ENCODE measurements at regions not wholly inside any gene's neighbourhood (a gene's known extent, or its start where the extent isn't known, plus 50 kb on each side); places are given as distances from the start of the nearest gene placed in this dataset.

DNA sequence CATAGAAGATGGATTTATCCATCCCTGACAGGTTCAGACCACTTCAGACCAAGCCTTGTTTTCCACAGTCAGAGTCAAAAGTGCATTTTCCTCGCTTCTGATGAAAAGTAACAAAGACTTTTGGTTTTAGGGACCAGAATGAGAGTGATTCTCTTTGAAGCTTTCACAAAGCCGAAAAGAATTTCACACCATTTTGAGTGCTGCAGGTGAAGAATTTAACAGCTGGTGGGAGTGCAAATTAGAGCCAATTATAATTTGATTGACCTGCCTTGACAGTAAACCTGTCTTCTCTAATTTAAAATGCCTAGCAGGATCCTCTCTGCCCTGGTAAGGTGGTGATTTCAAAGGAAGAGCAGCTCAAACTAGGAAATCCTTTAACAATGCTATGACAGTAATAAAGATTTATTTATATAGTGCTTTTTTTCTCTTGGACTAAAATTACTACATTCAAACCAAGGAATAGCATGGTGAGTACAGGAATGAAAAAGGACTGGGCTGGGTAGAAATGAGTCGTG lies 241.6 kb downstream of the HRH4 start:
- no peak overlapping the region for H3K27ac ChIP-seq (ENCODE audit: low read depth, low read length)
- H2AK5ac ChIP-seq (ENCODE audit: low read length) = no peak overlapping the region
- H3K23ac ChIP-seq (ENCODE audit: low read length) = no peak overlapping the region
- no peaks in the 10 kb centered on the region for H3K27me3 ChIP-seq (ENCODE audit: insufficient read depth, low read length)
- H3K14ac ChIP-seq (ENCODE audit: low read length) = no peak overlapping the region
- no peak overlapping the region for H3K18ac ChIP-seq (ENCODE audit: low read length)
- no peaks in the 10 kb centered on the region for H3K4me1 ChIP-seq (ENCODE audit: control insufficient read depth in 1 of 2, insufficient read depth in 2 of 2, low read length in 2 of 2)
- no peak overlapping the region for H2AFZ ChIP-seq (ENCODE audit: insufficient read depth, low read length, poor library complexity)
- no peak overlapping the region for H2BK120ac ChIP-seq (ENCODE audit: insufficient read depth, low read length, poor library complexity)
- no peaks in the 10 kb centered on the region for H3K79me1 ChIP-seq (ENCODE audit: low read length)
- no peak overlapping the region for H3K4me3 ChIP-seq (ENCODE audit: low read depth, low read length)
- no peak for DNase-seq
- H3K9me3 ChIP-seq (ENCODE audit: insufficient read depth, low read depth, low read length) = no peaks in the 10 kb centered on the region
- no peak overlapping the region for H4K12ac ChIP-seq (ENCODE audit: low read depth, low read length)
- H3K4ac ChIP-seq (ENCODE audit: low read depth, low read length) = no peak overlapping the region
- H3K9ac ChIP-seq (ENCODE audit: low read length) = no peak overlapping the region
- H3K79me2 ChIP-seq (ENCODE audit: control insufficient read depth, insufficient read depth, low read length, poor library complexity) = no peaks in the 10 kb centered on the region
- H2BK5ac ChIP-seq (ENCODE audit: low read depth, low read length, poor library complexity) = no peak overlapping the region
- no peak overlapping the region for H4K8ac ChIP-seq (ENCODE audit: low read depth, low read length)
- H2BK12ac ChIP-seq (ENCODE audit: low read length) = no peak overlapping the region
- no peaks in the 10 kb centered on the region for H3K36me3 ChIP-seq (ENCODE audit: control insufficient read depth in 1 of 2, insufficient read depth in 2 of 2, low read length in 2 of 2)
- H4K91ac ChIP-seq (ENCODE audit: low read depth, low read length) = no peak overlapping the region
- WGBS (ENCODE audit: extremely low coverage, insufficient coverage, insufficient read length) = no CpG with 5 or more reads among the region's 3 CpGs
- H3K4me2 ChIP-seq (ENCODE audit: low read length) = no peak overlapping the region

DNA sequence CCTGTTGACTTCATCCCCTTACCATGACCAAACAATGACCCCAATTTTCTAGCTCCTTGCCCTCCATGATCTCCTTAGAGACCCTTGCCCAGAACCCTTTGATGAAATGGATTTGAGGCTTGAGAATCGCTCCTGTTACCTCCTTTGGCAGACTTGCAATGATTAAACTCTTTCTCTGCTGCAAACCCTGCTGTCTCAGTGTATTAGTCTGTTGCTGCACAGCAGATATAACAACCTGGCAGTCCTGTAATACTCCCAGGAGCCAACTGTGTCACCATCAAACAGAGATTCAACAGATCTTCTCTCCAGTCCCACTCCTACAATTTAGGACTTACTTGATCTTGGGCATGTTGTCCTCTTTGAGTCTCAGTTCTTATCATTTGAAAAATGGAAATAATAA lies 242.9 kb downstream of the HRH4 start:
- no peak overlapping the region for H3K4me2 ChIP-seq (ENCODE audit: low read length)
- H3K4me3 ChIP-seq (ENCODE audit: low read depth, low read length) = no peak overlapping the region
- no peaks in the 10 kb centered on the region for H3K9me3 ChIP-seq (ENCODE audit: insufficient read depth, low read depth, low read length)
- H3K27ac ChIP-seq (ENCODE audit: low read depth, low read length) = no peak overlapping the region
- H2AK5ac ChIP-seq (ENCODE audit: low read length) = no peak overlapping the region
- H4K91ac ChIP-seq (ENCODE audit: low read depth, low read length) = no peak overlapping the region
- no peaks in the 10 kb centered on the region for H3K79me1 ChIP-seq (ENCODE audit: low read length)
- H3K4ac ChIP-seq (ENCODE audit: low read depth, low read length) = no peak overlapping the region
- no peaks in the 10 kb centered on the region for H3K27me3 ChIP-seq (ENCODE audit: insufficient read depth, low read length)
- no peak overlapping the region for H4K8ac ChIP-seq (ENCODE audit: low read depth, low read length)
- H3K18ac ChIP-seq (ENCODE audit: low read length) = no peak overlapping the region
- no peak overlapping the region for H3K23ac ChIP-seq (ENCODE audit: low read length)
- H2BK12ac ChIP-seq (ENCODE audit: low read length) = no peak overlapping the region
- no peaks in the 10 kb centered on the region for H3K36me3 ChIP-seq (ENCODE audit: control insufficient read depth in 1 of 2, insufficient read depth in 2 of 2, low read length in 2 of 2)
- no peak overlapping the region for H2BK120ac ChIP-seq (ENCODE audit: insufficient read depth, low read length, poor library complexity)
- no peak overlapping the region for H4K12ac ChIP-seq (ENCODE audit: low read depth, low read length)
- no peak overlapping the region for H3K14ac ChIP-seq (ENCODE audit: low read length)
- no peaks in the 10 kb centered on the region for H3K79me2 ChIP-seq (ENCODE audit: control insufficient read depth, insufficient read depth, low read length, poor library complexity)
- H2BK5ac ChIP-seq (ENCODE audit: low read depth, low read length, poor library complexity) = no peak overlapping the region
- WGBS (ENCODE audit: extremely low coverage, insufficient coverage, insufficient read length) = no CpG with 5 or more reads among the region's 1 CpG
- H2AFZ ChIP-seq (ENCODE audit: insufficient read depth, low read length, poor library complexity) = no peak overlapping the region
- no peak overlapping the region for H3K9ac ChIP-seq (ENCODE audit: low read length)
- H3K4me1 ChIP-seq (ENCODE audit: control insufficient read depth in 1 of 2, insufficient read depth in 2 of 2, low read length in 2 of 2) = no peaks in the 10 kb centered on the region
- no peak for DNase-seq

- Histone ChIP-seq H2BK120ac (ENCODE audit: insufficient read depth, low read length, poor library complexity) (no peak overlapping the region), H3K79me1 (ENCODE audit: low read length) (no peaks in the 10 kb centered on the region), H3K14ac (ENCODE audit: low read length) (no peak overlapping the region), H3K4me2 (ENCODE audit: low read length) (no peak overlapping the region), H3K27me3 (ENCODE audit: insufficient read depth, low read length) (no peaks in the 10 kb centered on the region), H3K79me2 (ENCODE audit: control insufficient read depth, insufficient read depth, low read length, poor library complexity) (no peaks in the 10 kb centered on the region), H3K4me3 (ENCODE audit: low read depth, low read length) (no peak overlapping the region), H3K27ac (ENCODE audit: low read depth, low read length) (no peak overlapping the region), H3K4ac (ENCODE audit: low read depth, low read length) (no peak overlapping the region), H3K9me3 (ENCODE audit: insufficient read depth, low read depth, low read length) (no peaks in the 10 kb centered on the region), H3K18ac (ENCODE audit: low read length) (no peak overlapping the region), H2AK5ac (ENCODE audit: low read length) (no peak overlapping the region), H2BK12ac (ENCODE audit: low read length) (no peak overlapping the region), H4K8ac (ENCODE audit: low read depth, low read length) (no peak overlapping the region), H4K91ac (ENCODE audit: low read depth, low read length) (no peak overlapping the region), H3K23ac (ENCODE audit: low read length) (no peak overlapping the region), H3K36me3 (ENCODE audit: control insufficient read depth in 1 of 2, insufficient read depth in 2 of 2, low read length in 2 of 2) (no peaks in the 10 kb centered on the region), H3K9ac (ENCODE audit: low read length) (no peak overlapping the region), H2BK5ac (ENCODE audit: low read depth, low read length, poor library complexity) (no peak overlapping the region), H4K12ac (ENCODE audit: low read depth, low read length) (no peak overlapping the region), H2AFZ (ENCODE audit: insufficient read depth, low read length, poor library complexity) (no peak overlapping the region), H3K4me1 (ENCODE audit: control insufficient read depth in 1 of 2, insufficient read depth in 2 of 2, low read length in 2 of 2) (no peaks in the 10 kb centered on the region)
- DNase-seq = no peak
- WGBS (ENCODE audit: extremely low coverage, insufficient coverage, insufficient read length) = no CpG with 5 or more reads among the region's 7 CpGs
These were observed 244.7 kb downstream of the HRH4 start for GRCh38 chr18:24704946-24705630.

DNA sequence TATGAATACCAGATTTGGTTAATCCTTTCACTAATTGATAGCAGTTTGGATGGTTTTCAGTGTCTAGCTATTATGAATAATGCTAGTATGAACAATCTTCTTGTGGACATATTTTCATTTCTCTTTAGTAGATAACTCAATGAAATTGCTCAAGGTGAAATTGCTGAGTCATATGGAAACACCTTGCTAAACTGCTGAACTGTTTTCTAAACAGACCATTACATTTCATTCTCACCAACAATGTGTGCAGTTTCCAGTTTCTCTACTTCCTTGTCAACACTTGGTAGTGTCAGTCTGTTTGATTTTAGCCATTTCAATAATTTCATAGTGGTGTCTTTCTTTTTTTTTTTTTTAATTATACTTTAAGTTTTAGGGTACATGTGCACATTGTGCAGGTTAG lies 250.0 kb downstream of the HRH4 start:
- H3K9ac ChIP-seq (ENCODE audit: low read length) = no peak overlapping the region
- H4K91ac ChIP-seq (ENCODE audit: low read depth, low read length) = no peak overlapping the region
- H3K23ac ChIP-seq (ENCODE audit: low read length) = no peak overlapping the region
- no peak overlapping the region for H3K4me2 ChIP-seq (ENCODE audit: low read length)
- H3K79me2 ChIP-seq (ENCODE audit: control insufficient read depth, insufficient read depth, low read length, poor library complexity) = no peaks in the 10 kb centered on the region
- no peaks in the 10 kb centered on the region for H3K27me3 ChIP-seq (ENCODE audit: insufficient read depth, low read length)
- no peaks in the 10 kb centered on the region for H3K36me3 ChIP-seq (ENCODE audit: control insufficient read depth in 1 of 2, insufficient read depth in 2 of 2, low read length in 2 of 2)
- no peak overlapping the region for H3K14ac ChIP-seq (ENCODE audit: low read length)
- H3K4me1 ChIP-seq (ENCODE audit: control insufficient read depth in 1 of 2, insufficient read depth in 2 of 2, low read length in 2 of 2) = no peaks in the 10 kb centered on the region
- H3K27ac ChIP-seq (ENCODE audit: low read depth, low read length) = no peak overlapping the region
- DNase-seq = no peak
- H3K18ac ChIP-seq (ENCODE audit: low read length) = no peak overlapping the region
- H3K79me1 ChIP-seq (ENCODE audit: low read length) = no peaks in the 10 kb centered on the region
- no peak overlapping the region for H2BK12ac ChIP-seq (ENCODE audit: low read length)
- no peak overlapping the region for H4K8ac ChIP-seq (ENCODE audit: low read depth, low read length)
- no peak overlapping the region for H3K4ac ChIP-seq (ENCODE audit: low read depth, low read length)
- no peak overlapping the region for H2AFZ ChIP-seq (ENCODE audit: insufficient read depth, low read length, poor library complexity)
- no peak overlapping the region for H2AK5ac ChIP-seq (ENCODE audit: low read length)
- no peak overlapping the region for H2BK120ac ChIP-seq (ENCODE audit: insufficient read depth, low read length, poor library complexity)
- H3K9me3 ChIP-seq (ENCODE audit: insufficient read depth, low read depth, low read length) = no peaks in the 10 kb centered on the region
- H3K4me3 ChIP-seq (ENCODE audit: low read depth, low read length) = no peak overlapping the region
- no peak overlapping the region for H2BK5ac ChIP-seq (ENCODE audit: low read depth, low read length, poor library complexity)
- H4K12ac ChIP-seq (ENCODE audit: low read depth, low read length) = no peak overlapping the region
